Osteoblast (primary cell): ENCODE measurements at regions not wholly inside any gene's neighbourhood (a gene's known extent, or its start where the extent isn't known, plus 50 kb on each side); places are given as distances from the start of the nearest gene placed in this dataset. TPM values are rescaled to one million over a fixed set of nuclear protein-coding genes. Genes with fewer than 3 reads are reported as not detected.

Experiments used
- DNase-seq: peaks from one replicate; pipeline ENCODE4 v3.0.0; 2011; ENCODE audit warnings: low spot score, mixed read lengths; ENCODE audit not compliant: insufficient read length; ENCODE audit errors: missing footprints
- H2AFZ ChIP-seq: 2 replicates; pipeline ENCODE4 v1.6.0; 2011; ENCODE audit warnings: mild to moderate bottlenecking, low read length
- H3K27ac ChIP-seq: 2 replicates; pipeline ENCODE4 v1.5.1; 2011; ENCODE audit warnings: mild to moderate bottlenecking, low read depth, low read length, moderate library complexity
- H3K27me3 ChIP-seq: 2 replicates; pipeline ENCODE4 v1.6.0; 2012; ENCODE audit warnings: mild to moderate bottlenecking, control low read depth, inconsistent platforms, low read length, moderate library complexity; ENCODE audit not compliant: insufficient read depth
- H3K36me3 ChIP-seq: 2 replicates; pipeline ENCODE4 v1.5.1; 2011; ENCODE audit warnings: mild to moderate bottlenecking, low read length, control low read depth, moderate library complexity; ENCODE audit not compliant: insufficient read depth
- H3K4me1 ChIP-seq: 2 replicates; pipeline ENCODE4 v1.5.1; 2011; ENCODE audit warnings: mild to moderate bottlenecking, low read length, control low read depth, moderate library complexity; ENCODE audit not compliant: insufficient read depth
- H3K4me2 ChIP-seq: 2 replicates; pipeline ENCODE4 v1.6.0; 2011; ENCODE audit warnings: mild to moderate bottlenecking, low read length; ENCODE audit not compliant: insufficient read depth
- H3K4me3 ChIP-seq: fragments of 200-600 bp; sonication (generic); 3 replicates; pipeline ENCODE4 v1.5.1; 2012; ENCODE audit warnings: mild to moderate bottlenecking, low read length, inconsistent platforms; ENCODE audit not compliant: insufficient read depth
- H3K79me2 ChIP-seq: 2 replicates; pipeline ENCODE4 v1.6.0; 2012; ENCODE audit warnings: mild to moderate bottlenecking, low read length, control low read depth, inconsistent platforms; ENCODE audit not compliant: insufficient read depth
- H3K9me3 ChIP-seq: 2 replicates; pipeline ENCODE4 v1.5.1; 2011; ENCODE audit warnings: low read depth, low read length, control low read depth
- H4K20me1 ChIP-seq: 2 replicates; pipeline ENCODE4 v1.6.0; 2012; ENCODE audit warnings: mild to moderate bottlenecking, low read length, control low read depth; ENCODE audit not compliant: insufficient read depth
- CTCF ChIP-seq: IDR thresholded peaks from 2 replicates; pipeline ENCODE4 v1.5.1; 2011; ENCODE audit warnings: mild to moderate bottlenecking, low read depth, low read length, moderate library complexity; ENCODE audit errors: extremely low read depth
- small RNA-seq: library from RNA; depleted of rRNA; stranded (forward); fragments of <200 nt; gene quantifications from one replicate; pipeline ENCODE3, GENCODE V24; 2012

GRCh38 chr2:16717477-16717876 is 51.8 kb upstream of the CYRIA start:
- DNase-seq = no peak
- H3K4me1 ChIP-seq = no peaks in the 10 kb centered on the region
- no peak overlapping the region for H3K4me2 ChIP-seq
- H3K36me3 ChIP-seq = no peaks in the 10 kb centered on the region
- H3K79me2 ChIP-seq = no peaks in the 10 kb centered on the region
- no peaks in the 10 kb centered on the region for H4K20me1 ChIP-seq
- H3K27ac ChIP-seq = no peak overlapping the region
- H2AFZ ChIP-seq = no peak overlapping the region
- H3K4me3 ChIP-seq = no peak overlapping the region
- no peaks in the 10 kb centered on the region for H3K27me3 ChIP-seq
- TF ChIP-seq CTCF = no peak
- no peaks in the 10 kb centered on the region for H3K9me3 ChIP-seq

GRCh38 chr2:16716944-16717343 is 51.3 kb upstream of the CYRIA start:
- H3K36me3 ChIP-seq = no peaks in the 10 kb centered on the region
- no peaks in the 10 kb centered on the region for H3K4me1 ChIP-seq
- H3K27ac ChIP-seq = no peak overlapping the region
- no peak overlapping the region for H3K4me3 ChIP-seq
- no peaks in the 10 kb centered on the region for H3K79me2 ChIP-seq
- no peaks in the 10 kb centered on the region for H4K20me1 ChIP-seq
- no peaks in the 10 kb centered on the region for H3K9me3 ChIP-seq
- H3K27me3 ChIP-seq = no peaks in the 10 kb centered on the region
- TF ChIP-seq CTCF = no peak
- H2AFZ ChIP-seq = no peak overlapping the region
- H3K4me2 ChIP-seq = no peak overlapping the region
- no peak for DNase-seq

GRCh38 chr2:16716024-16716423 is 50.4 kb upstream of the CYRIA start:
- no peak for TF ChIP-seq CTCF
- Histone ChIP-seq H3K4me1 (no peaks in the 10 kb centered on the region), H3K79me2 (no peaks in the 10 kb centered on the region), H3K4me3 (no peak overlapping the region), H3K36me3 (no peaks in the 10 kb centered on the region), H3K27me3 (no peaks in the 10 kb centered on the region), H2AFZ (no peak overlapping the region), H3K27ac (no peak overlapping the region), H3K9me3 (no peaks in the 10 kb centered on the region), H4K20me1 (no peaks in the 10 kb centered on the region), H3K4me2 (no peak overlapping the region)
- DNase-seq = no peak

Small RNA genes lying in the stretch of these regions (small RNA-seq; reads per million reads assigned to genes)
- not detected for gene RN7SKP168
